Amygdala (tissue), 56 donors: ENCODE measurements at regions not wholly inside any gene's neighbourhood (a gene's known extent, or its start where the extent isn't known, plus 50 kb on each side); places are given as distances from the start of the nearest gene placed in this dataset.
"Not testable (repeated sequence)": the region's sequence is repeated elsewhere in the genome, so short reads cannot be mapped to it uniquely, and the experiment has no call there.

Source experiments
- DNase-seq, 56 donors: peaks; one replicate each; lab custom pipeline; 2025; lab: John Stamatoyannopoulos, UW

GRCh38 chr6:115310156-115310555 is 750.5 kb downstream of the FRK start:
- no peak for DNase-seq

DNA sequence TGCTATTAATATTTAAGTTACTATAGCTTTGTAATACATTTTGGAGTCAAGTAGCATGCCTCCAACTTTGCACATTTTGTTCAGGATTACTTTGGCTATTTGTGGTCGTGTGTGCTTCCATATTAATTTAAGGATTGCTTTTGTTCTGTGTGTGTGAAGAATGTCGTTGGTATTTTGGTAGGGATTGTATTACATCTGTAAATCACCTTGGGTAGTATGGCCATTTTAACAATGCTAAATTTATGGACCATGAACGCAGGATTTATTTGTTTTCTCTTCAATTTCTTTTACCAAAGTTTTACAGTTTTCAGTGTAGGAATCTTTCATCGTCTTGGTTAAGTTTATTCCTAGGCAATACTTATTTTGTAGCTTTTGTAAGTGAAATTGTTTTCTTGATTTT is 758.0 kb downstream of the FRK start:
- DNase-seq = no peak

DNA sequence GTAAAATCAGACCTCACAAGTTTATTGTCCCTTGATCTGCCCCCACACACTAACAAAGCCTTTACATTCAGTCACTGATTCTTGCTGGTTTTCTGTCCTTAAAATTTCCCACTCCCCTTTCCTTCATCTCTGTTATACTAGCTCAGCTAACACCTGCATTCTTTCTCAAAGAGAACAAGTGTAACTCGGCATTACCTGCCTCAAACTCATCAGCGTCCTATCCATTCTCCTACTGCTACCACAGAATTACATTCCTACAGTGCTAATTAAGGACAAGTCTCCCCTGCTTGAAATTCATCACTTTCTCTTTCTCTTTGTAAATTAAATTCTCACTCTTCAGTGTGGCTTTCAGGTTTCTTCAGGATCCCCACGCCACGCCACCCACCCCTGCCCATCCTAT is 773.2 kb downstream of the FRK start:
- DNase-seq = no peak

GRCh38 chr6:115276881-115277565 is 783.7 kb downstream of the FRK start:
- no peak for DNase-seq

- no peak for DNase-seq
Observed at GRCh38 chr6:115272311-115272710, 788.4 kb downstream of the FRK start.

- no peak for DNase-seq
Observed at GRCh38 chr6:115271434-115271833, 789.3 kb downstream of the FRK start.

- no peak for DNase-seq
Observed at GRCh38 chr6:115270953-115271352, 789.7 kb downstream of the FRK start.

DNA sequence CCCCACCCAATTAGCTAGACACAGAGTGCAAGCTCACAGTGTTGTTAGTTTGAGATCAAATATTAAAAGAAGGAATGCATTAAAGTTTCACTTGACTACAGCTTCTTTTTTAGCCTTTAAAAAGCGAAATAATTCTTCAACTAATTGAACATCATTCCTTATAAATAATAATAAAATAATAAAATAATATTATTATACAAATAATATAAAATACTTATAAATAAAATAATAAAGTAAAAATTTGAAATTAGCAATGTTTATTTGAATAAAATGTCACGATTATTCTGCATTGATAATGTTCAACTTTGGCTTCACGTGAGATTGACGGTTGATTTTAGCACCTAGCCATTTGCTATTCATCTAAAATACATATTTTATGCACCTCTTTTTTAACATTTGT is 819.3 kb downstream of the FRK start:
- no peak for DNase-seq

- no peak for DNase-seq
Observed at GRCh38 chr6:115221198-115221597, 839.5 kb downstream of the FRK start.

DNA sequence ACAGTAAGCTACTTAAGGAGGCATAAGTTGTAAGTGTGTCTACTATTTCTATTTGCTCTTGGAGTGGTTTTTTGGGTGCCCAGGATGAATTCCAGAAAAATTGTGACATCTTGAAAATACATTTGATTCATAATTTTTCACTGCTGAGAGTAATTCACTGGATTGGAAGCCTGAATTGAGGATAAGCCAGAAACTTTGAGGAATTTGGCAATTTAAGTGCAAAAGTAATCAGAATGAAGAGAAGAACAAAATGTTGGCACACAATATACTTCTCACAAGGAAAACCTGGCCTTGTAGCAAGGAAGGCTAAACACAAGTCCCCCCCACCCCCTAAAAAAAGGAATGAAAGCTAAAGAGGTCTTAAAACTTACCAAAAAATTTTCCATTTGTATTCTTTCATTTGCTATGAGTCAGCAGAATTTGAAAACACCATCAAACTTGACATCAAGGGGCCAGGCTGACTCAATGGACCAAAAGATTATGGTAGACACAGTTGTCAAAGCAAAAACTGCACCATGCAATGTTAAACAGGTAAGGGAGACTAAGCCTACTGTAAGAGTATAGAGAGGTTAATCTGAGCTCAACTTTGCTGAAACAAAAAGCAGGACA is 840.0 kb downstream of the FRK start:
- DNase-seq = no peak

DNA sequence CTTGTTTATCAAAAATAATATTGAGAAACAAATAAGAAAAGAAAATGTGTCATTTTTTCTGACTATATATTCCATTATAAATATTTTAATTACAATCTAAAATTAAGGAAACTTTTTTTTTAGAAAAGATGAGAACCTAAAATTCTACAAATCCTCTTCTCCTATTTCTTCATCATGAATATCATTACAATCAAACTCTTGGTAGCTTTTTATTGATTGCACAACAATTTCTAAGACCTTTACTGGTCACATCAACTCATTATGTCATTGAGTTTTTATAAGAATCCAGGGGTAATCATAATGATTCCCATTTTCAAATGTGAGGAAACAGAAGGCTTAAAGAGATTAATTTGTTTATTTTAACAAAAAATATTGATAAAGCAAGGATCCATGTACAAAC is 841.0 kb downstream of the FRK start:
- no peak for DNase-seq

- DNase-seq = no peak
Observed at GRCh38 chr6:115216835-115217234, 843.9 kb downstream of the FRK start.

DNA sequence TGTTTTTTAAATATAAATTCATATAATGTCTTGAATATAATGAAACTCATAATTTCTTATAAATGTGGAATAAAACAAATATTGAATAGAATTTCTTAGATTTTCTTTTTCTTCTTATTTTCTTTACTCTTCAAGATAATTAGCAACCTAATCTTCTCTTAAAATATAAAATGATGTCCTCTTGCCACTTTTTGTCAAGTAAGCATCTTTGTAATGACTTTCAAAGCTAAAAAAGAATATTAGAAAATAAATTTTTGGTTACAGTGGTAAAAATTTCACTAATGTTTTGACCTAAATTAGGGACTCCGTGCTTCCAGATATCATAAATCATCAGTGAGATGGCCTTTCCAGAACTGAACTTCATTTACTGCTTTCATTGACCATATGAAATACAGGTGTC is 846.4 kb downstream of the FRK start:
- DNase-seq = no peak

- no peak for DNase-seq
Observed at GRCh38 chr6:115203381-115203780, 857.3 kb downstream of the FRK start.

DNA sequence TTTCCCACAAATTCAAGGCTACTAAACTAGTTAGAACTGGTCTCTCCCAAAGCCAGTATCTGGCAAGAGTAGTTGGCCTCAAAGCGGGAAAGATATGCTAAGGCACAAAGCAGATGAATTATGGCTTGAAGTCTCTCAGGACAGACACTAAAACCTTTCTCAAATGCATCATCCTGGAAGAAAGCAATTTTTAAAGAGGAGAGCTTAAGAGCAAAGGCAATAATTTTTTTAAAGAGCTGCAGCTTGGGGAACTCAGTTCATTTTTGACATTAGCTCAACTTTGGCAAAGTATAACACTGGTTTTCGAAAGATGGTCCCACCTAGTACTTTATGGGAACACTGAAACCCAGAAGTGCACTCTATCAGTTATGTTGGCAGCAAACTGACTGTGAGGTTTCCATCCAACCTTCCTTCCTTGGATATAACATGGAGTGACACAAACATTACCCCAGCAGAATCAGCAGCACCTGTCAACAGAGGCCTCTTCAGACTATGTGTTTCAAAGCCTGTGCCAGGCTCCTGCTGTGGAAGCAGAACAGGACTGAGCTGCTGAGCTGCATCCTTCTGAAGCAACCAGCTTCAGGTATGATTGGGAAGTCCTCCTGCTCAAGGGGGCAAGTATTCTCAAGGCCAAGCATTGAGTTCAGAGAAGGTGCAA is 852.3 kb upstream of the HS3ST5 start:
- DNase-seq = no peak

- no peak for DNase-seq
Observed at GRCh38 chr6:115191989-115192388, 849.2 kb upstream of the HS3ST5 start.

GRCh38 chr6:115190534-115190933 is 847.7 kb upstream of the HS3ST5 start:
- no peak for DNase-seq

DNA sequence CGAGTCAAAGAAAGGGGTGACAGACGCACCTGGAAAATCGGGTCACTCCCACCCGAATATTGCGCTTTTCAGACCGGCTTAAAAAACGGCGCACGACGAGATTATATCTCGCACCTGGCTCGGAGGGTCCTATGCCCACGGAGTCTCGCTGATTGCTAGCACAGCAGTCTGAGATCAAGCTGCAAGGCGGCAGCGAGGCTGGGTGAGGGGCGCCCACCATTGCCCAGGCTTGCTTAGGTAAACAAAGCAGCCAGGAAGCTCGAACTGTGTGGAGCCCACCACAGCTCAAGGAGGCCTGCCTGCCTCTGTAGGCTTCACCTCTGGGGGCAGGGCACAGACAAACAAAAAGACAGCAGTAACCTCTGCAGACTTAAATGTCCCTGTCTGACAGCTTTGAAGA is 832.6 kb upstream of the HS3ST5 start:
- DNase-seq = not testable (repeated sequence)

DNA sequence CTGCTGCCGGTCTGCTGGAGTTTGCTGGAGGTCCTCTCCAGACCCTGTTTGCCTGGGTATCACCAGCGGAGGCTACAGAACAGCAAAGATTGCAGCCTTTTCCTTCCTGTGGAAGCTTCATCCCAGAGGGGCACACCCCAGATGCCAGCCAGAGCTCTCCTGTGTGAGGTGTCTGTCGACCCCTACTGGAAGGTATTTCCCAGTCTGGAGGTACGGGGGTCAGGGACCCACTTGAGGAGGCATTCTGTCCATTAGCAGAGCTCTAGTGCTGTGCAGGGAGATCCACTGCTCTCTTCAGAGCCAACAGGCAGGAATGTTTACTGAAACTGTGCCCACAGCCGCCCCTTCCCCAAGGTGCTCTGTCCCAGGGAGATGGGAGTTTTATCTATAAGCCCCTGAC is 823.1 kb upstream of the HS3ST5 start:
- not testable (repeated sequence) for DNase-seq

- no peak for DNase-seq
Observed at GRCh38 chr6:115159733-115160132, 816.9 kb upstream of the HS3ST5 start.

GRCh38 chr6:115137910-115138309 is 795.1 kb upstream of the HS3ST5 start:
- DNase-seq = no peak

- no peak for DNase-seq
Observed at GRCh38 chr6:115133790-115134189, 791.0 kb upstream of the HS3ST5 start.
